NCI-H2107 treated with DMSO at 0.1 percent for 48 hours (cell line): ENCODE measurements at regions not wholly inside any gene's neighbourhood (a gene's known extent, or its start where the extent isn't known, plus 50 kb on each side); places are given as distances from the start of the nearest gene placed in this dataset.

Experiments
- DNase-seq: peaks from one replicate; lab custom pipeline; 2025; ENCODE audit not compliant: unreplicated experiment; lab: John Stamatoyannopoulos, UW

DNA sequence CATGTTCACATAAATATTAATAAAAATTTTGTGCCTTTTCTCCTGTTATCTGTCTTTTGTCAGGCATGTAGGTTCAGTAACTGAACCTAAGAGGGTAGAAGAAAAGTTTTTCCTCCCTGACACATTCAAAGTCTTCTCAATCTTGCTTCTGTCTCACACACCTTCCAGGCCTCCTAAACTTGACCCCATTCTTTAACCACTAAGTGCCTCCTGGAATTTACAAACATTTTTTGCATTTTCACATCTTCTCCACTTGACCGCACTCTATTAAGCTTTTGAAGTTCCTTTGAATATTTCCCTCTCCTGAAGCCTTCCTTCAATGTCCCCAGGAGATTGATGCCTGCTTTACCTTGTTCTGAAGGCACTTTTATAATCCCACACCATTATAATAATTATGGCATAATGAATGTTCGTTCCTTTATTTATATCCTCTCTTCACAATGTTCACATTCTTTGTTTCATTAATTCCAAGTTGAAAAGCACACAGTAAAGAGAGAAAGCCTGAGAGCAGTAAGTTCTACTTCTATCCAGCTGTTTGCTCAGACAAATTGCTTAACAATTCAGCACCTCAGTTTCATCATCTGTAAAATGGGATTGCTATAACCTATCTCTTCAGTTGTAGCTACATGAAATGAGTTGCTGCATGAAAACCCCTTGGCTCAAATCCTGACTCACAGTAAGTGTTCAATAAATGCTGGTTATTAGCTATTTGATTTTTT lies 184.8 kb upstream of the KLHL29 start:
- DNase-seq = no peak

DNA sequence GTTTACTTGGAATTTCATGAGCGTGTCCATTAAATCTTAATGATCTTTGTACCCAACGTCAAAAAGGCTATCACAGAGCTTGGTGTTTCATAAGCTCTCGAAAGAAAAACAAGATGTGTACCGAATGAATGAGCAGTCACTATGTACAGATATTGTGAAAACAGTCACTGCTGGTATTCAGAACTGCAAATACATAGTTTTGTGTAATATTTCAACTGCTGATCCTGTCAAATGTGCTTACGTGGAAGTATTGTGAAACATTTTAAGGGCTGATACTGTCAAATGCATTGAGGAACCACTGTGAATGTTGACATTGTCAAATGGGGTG lies 184.2 kb upstream of the KLHL29 start:
- DNase-seq = no peak

DNA sequence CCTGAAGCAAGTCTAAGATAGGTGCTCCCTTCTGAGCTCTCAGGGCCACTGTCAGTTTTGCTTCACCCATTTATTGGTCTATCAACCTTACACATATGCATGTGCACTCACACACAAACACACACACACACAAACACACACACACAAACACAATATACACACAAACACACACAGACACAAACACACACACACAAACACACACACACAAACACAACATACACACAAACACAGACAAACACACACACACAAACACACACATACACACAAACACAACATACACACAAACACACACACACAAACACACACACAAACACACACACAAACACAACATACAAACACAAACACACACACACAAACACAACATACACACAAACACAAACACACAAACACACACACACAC lies 181.6 kb upstream of the KLHL29 start:
- DNase-seq = no peak

DNA sequence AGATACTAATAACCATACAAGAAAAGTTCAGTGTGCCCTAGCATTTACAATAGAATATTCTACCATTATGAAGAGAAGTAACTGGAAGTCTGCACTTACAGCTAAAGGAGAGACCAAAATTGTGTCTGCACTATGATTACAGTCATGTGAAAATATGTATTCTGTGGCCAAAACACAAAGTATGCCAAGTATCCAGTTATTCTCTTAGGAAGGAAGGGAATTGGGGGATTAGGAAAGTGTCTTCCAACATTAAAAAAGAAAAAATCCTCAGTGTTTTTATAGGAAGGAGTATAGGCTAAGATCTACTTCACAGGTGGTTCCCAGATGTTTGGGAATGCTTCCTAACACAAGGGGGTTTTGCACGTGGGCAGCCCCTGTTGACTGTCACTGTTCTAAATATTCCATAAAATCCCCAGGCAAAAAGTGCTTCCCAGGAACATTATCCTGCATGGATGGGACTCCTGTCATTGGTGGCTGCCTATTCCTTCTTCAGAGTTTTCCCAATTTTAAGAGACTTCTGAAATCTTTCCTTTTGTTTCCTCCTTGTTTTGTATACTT lies 180.2 kb upstream of the KLHL29 start:
- no peak for DNase-seq

DNA sequence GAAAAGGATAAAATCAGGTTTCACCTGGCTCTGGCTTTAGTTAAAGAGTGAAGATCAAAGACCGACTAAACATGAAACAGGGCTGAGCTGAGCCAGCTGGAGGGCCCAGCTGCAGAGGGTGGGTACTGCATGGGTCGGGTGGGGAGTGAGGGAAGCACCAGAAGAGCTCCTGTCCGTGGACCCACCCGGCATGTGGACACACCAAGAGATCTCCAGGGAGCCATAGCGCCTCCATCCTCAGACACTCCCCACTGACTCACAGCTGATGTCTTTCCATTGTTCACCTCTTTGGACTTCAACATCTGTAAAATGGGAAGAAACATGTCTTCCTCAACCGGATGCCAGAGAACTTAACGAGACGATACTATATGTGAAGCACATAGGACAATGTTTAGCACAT lies 178.3 kb upstream of the KLHL29 start:
- DNase-seq = no peak

DNA sequence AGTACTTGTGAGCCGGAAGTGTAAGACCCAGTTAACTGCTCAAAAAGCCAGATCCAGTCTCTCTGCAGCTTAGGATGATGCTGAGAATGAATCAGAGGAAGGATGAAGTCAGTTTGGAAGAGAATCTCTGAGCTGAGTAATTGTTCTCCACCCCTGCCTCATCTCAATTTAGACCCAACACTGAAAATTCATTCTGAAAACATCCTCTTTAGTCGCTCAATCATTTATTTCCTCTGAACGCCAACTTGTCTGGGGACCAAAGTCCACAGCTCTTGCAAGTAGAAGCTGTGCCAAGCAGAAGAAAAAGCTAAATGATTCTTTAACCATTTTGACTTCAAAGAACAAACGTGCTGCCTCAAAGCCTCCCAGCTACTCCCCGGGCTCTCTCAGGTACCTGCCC lies 177.1 kb upstream of the KLHL29 start:
- DNase-seq = no peak

DNA sequence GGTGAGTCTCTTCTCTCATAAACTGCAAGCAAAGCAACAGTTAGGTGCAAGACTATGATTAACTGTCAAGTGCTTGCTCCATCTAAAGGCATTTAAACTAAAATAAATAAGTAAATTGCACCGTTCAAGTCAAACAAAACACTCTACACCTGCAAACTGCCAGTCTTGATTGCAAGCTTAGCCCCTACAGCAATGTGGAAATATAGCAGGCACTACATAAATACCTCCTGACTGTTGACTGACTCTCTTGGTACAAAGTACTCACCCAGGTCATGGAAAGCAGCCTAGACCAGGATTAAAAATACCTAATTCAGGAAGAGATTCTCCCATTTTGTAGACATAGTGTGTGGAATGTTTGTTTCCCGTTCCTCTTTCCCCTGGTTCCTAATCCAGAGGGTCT lies 176.6 kb upstream of the KLHL29 start:
- no peak for DNase-seq

DNA sequence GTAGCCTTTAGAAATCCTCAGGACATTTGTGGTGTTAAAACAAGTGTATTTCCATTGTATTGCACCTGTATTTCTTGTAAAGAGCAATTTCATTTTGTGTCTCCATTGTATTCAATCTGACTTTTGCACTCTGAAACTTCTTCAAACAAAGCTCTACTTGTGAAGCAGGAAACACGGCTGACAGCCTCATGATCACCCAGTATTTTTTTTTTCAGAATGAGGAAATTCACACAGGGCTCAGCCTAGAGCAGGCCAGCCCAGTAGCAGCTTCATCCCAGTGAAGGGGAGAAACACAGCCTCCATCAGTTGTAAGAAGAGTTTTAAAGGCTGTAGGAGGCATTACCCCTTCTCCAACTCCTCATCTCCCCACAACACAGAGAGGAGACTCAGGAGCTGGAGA lies 175.9 kb upstream of the KLHL29 start:
- no peak for DNase-seq

DNA sequence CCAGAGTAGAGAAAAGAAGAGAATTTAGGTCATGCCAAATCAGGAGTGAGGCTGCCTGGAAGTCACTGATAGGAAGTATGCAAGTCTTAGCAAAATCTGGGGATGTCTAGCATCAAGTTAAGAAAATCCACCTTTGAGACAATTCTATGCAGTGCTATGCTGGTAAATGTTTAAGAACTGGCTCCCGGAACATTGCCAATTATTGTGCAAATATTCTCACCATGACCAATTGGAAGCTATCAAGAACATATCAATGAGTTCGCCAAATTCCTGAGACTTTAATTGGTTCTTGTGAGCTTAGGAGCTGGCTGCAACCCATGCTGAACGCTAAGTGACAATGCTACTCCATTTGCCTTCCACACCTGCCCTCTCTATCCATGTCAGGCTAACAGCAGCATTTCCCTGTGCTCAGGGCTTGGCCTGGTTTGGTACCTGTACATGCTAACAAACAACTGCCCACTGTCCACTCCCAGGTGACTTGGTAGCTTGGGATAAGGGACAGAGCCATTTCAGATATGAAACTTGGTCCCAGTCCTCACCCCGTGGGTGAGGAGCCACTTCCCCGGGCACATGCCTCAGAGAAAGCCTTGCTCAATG lies 172.9 kb upstream of the KLHL29 start:
- no peak for DNase-seq

DNA sequence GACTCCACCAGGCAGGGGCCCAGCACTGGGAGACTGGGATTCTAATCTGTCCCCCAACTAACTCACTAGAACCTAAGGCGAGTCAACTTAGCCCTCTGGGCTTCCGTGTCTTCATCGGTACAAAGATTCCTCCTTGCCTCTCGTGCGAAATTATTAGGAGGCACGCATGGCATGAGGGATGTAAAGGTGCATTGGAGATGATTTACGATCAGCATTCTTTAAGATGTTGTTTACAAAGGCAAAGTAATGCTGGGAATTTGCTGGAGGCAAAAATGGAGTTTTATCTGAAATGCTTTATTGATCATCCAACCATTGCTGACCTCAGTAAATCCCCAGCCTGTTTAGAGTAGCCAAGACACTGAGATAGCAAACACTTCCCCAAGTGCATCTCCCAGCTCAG lies 171.8 kb upstream of the KLHL29 start:
- DNase-seq = no peak

DNA sequence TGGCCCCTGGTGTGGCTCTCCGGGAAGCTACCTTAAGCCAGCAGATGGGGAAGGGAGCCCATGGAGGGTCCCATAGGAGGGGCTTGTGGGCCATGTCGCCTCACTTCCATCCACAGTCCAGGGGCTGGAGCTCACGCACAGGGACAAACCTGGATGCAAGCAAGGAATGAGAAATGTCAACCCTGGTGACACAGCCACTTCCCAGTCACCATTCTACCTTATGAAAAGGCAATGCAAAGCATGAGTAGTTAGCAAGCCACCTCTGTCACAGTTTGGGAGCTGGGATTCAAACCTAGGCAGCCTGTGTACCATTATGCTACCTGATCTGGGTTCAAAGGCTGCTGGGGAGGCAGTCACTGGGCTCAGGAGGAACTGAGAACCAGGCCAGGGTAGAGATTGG lies 170.0 kb upstream of the KLHL29 start:
- DNase-seq = no peak

DNA sequence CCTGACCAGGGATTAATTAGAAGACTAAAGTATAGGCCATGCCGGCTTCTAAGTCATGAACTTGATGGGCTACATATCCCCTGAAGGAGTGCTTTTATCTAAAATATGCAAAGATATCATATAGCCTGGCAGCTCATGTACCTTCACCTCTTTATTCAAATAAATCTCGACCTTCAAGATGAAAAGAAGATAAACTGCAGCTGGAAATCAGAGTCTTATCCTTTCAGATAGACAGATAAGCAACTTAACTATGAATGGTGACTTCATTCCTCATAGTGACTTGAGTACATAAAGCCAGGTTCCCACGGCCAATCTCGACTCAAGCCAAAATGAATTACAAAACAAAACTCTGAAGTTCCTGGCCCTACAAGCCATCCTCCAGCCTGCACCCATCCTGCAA lies 165.3 kb upstream of the KLHL29 start:
- no peak for DNase-seq

DNA sequence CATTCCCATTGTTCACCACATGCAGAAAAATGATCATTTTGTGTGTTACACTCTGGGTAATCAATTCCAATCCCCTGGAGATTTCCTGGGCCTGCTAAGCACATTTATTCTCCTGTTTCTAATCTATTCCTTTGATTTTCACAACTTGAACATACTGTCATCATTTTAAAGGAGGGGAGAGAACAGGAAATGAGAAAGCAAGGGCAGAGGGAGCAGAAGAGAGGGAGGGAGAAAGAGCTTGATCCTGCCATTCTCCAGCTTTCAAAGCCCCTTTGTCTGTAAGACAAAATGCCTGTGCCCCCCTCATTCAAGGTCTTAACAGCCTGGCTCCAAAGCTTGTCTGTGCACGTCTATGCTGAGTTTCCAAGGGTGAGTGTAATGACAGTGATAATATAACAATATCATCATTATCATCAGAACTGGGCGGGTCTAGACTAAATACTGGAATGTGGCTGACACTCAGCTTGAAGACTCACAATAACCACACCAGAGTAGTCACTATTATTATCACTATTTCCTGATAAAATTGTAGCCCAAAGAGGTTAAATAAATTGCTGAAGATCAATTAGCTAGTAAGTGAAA lies 164.4 kb upstream of the KLHL29 start:
- no peak for DNase-seq

DNA sequence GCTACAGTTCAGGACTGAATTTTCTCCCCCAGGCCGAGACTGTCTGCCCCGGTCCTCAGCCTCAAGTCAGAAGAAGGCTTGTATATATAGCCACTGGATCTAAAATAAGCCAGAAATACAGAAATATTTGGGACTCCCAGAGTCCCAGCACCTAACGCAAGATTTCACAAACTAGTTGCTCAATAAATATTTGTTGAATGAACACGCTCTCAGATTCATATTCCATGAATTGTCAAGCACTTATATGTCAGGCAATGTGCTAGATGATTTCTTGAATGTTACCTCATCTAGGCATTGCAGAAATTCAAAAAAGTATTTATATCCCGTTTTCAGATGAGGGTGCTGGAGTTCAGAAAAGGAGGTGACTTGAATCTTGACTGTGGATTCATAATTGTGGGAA lies 163.7 kb upstream of the KLHL29 start:
- DNase-seq = no peak

DNA sequence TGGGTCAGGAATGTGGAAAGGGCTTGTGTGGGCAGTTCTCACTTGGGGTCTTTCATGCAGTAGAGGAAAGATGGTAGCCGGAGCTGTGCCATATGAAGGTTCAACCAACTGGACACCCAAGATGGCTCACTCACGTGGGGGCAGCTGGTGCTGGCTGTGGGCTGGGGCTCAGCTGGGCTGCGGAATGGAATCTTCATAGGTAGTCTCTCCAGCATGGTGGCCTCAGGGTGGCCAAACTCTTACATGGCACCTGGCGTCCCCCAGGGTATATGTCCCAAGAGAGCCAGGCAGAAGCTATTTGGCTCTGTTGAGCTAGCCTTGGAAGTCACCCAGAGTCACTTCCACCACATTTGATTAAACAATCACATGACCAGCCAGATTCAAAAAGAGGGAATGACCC lies 163.1 kb upstream of the KLHL29 start:
- DNase-seq = no peak

DNA sequence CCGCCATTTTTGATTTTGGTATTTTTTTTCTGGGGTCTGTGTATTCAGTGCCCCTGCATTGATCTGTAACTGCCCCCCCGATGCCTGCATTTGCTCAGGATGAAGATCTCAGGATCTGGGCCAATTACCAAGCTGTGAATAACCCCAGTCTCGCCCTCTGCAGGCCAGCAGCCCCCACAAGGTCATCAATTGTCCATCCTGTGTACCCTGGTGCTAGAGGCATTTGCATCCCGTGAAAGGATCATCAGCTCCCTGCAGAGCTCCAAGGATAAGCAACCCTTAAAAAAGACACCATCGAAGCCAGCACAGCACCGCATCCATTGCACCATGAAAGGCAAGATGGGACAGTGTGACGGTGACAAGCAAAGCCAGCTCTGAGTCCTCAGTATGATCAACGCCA lies 154.1 kb upstream of the KLHL29 start:
- no peak for DNase-seq

DNA sequence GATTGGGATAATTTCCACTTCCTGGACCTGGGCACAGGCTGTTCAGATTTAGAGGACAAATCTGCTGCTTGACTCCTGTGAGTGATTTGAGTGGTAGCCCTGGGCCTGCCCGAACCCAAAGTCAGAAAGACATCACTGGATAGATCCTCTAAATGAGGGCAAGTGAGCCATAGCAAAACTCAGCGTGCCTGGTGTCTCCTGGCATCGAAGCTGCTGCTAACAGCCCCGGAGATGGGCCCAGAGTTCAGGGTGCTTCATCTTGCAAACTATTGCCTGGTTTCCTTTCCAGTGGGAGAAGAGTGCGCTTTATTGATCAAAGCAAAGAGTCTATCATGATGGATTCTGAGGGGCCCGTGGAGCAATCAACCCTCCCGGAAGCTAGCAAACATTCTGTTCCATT lies 153.1 kb upstream of the KLHL29 start:
- DNase-seq = no peak

DNA sequence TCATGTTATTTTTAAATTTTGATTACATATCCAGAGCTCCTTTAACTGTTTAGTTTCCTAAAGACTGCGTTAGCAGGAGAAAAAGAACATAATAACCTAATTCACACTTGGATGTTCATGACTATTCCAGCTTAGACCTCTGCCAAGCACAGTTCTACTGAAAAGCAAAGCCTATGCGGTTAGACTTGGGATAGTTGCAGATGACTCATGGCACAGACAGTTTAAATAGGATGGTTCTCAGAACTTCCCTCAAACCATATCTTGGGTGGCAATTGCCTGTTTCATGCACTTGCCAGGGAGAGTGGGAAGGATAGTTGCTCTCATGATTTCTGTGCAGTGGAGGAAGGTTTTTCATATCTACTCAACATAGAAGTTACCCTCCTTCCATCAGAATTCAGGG lies 149.7 kb upstream of the KLHL29 start:
- DNase-seq = no peak

DNA sequence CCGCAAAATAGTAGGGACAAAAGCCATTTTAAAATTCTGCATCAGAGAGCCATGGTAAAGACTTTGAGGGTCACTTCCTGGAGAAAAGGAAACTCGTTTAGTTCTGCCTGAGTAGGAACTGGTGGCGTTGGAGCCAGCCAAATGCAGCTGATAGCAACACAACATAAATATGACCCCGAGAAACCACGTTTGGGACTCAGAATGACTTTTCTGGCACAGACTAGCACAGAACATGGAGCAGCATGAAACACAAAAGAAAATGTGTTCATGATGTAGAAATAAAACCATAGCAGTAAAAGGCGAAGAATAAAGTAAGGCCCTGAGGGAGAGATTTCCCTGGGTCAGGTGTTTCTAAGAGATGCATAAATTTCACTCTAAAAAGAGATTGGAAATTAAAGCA lies 149.2 kb upstream of the KLHL29 start:
- no peak for DNase-seq

DNA sequence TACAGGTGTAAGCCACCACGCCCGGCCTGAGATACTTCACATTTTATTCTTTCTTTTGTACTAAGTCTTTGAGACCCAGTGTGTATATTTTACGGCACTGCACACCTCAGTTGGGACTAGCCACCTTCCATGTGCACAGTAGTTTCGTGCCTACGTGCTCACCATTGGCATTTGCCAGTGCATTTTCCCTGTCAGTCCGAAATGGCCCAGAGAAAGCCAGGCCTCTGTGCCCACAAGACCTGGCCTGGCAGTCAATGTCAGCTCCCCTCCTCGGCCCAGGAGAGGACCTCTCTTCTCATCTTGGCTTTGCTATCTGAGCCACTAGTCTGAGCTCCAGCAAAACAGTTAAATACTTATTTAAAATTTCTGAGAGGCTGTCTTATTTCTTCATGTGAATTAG lies 147.8 kb upstream of the KLHL29 start:
- DNase-seq = no peak

DNA sequence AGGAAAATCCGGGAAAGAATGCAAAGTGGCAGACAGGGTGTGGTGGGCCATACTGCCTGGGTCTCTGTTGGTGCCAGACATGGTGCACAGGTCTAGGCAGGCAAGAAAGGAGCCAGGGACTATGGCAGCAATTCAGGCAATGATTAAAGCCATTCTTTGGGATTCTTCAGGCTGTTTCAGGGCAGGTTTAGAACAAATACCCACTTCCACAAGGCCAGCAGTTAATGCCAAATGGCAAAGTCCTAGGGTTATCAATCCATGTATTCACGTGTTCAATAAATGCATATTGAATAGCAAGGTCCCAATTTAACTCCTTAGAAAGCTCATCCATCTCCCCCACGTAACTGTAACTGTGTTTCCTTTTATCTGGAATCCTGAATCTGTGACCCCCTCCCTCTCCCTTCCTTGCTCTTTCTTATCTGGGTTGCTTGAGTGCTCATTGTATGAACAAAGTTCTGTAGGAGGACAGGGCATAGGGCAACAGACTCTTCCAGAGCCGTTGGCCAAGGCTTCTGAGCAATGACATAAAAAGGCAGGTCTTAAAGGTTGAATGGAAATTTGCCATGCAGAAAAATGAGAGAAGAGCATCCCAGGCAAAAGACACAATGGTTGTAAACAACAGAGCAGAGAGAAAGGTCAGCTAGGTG lies 146.8 kb upstream of the KLHL29 start:
- no peak for DNase-seq

DNA sequence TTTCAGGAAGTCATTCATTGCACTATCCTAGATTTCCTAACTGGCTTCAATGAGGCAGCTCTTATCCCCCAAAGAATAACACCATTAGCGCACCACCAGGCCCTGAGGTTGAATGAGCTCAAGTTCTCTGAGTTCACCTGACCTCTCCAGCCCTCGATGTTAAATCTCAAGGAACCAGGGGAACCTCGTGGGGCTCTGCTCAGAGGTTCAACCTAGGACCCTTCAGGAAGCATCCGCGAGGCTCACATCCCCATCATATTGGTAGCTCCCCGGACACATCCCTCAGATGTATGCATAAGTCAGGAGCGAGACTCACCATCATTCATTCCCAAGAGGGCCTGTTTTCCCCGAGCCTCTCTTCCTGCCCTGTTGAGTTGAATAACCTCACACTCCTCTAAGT lies 145.6 kb upstream of the KLHL29 start:
- DNase-seq = no peak
